GM12878 (cell line): ENCODE measurements at regions not wholly inside any gene's neighbourhood (a gene's known extent, or its start where the extent isn't known, plus 50 kb on each side); places are given as distances from the start of the nearest gene placed in this dataset.

Source experiments
- ATAC-seq: fragments of 200-7000 bp; cut with Tn5 transposase; 3 replicates; pipeline ENCODE4 v1.9.1; 2020; ENCODE audit warnings: mild to moderate bottlenecking, moderate library complexity
- BruUV-seq: library from RNA; stranded (reverse); fragments of 400-500 nt; replicated peaks from 2 replicates; lab custom pipeline; 2021; lab: Mats Ljungman, UMichigan
- CTCF ChIA-PET: fragments of 300-600 bp; sonication (Branson Sonifier 250); formaldehyde crosslinking; extraction: SDS; loops from one replicate; lab custom pipeline; 2021; ENCODE audit warnings: inconsistent platforms; lab: Yijun Ruan, JAX
- POLR2A ChIA-PET: fragments of 350-600 bp; formaldehyde crosslinking; extraction: SDS; loops from one replicate; lab custom pipeline; 2021; ENCODE audit warnings: inconsistent platforms; lab: Charles Lee
- RAD21 ChIA-PET: fragments of 300-600 bp; sonication (Branson Sonifier 250); formaldehyde crosslinking; loops from one replicate; lab custom pipeline; 2023; ENCODE audit warnings: antibody characterized with exemption; ENCODE audit not compliant: unreplicated experiment; lab: Charles Lee
- SMC1A ChIA-PET: fragments of 300-600 bp; sonication (Branson Sonifier 250); formaldehyde crosslinking; loops from one replicate; lab custom pipeline; 2023; ENCODE audit not compliant: unreplicated experiment, uncharacterized antibody; lab: Charles Lee
- DNase-seq: peaks from one replicate; pipeline ENCODE4 v3.0.0-alpha.2; 2011; ENCODE audit warnings: low read depth, low spot score
- FAIRE-seq: peaks from 3 replicates; lab custom pipeline; 2011; peaks lifted over from hg19 to GRCh38; lab: Jason Lieb, UNC
- H2AFZ ChIP-seq: 2 replicates; pipeline ENCODE4 v1.6.0; 2011; ENCODE audit warnings: low read depth, low read length, control low read depth; ENCODE audit not compliant: control insufficient read depth
- H3K27ac ChIP-seq: 2 replicates; pipeline ENCODE4 v1.5.1; 2011; ENCODE audit warnings: control low read depth; ENCODE audit not compliant: control insufficient read depth, insufficient read depth
- H3K27me3 ChIP-seq, 2 experiments: replicated peaks in 1 of 2; 2 replicates each; pipeline versions ENCODE4 v1.6.0 to v1.6.1; 2011; ENCODE audit warnings: low read length in 1 of 2; ENCODE audit not compliant: control insufficient read depth in 2 of 2, insufficient read depth in 2 of 2
- H3K36me3 ChIP-seq, 2 experiments: 2 replicates each; pipeline ENCODE4 v1.5.1; 2011; ENCODE audit warnings: low read length in 1 of 2; ENCODE audit not compliant: control insufficient read depth in 2 of 2, insufficient read depth in 2 of 2
- H3K4me1 ChIP-seq: 2 replicates; pipeline ENCODE4 v1.6.1; 2011; ENCODE audit warnings: mild to moderate bottlenecking, low read length, moderate library complexity, mixed read lengths; ENCODE audit not compliant: control insufficient read depth, insufficient read depth
- H3K4me2 ChIP-seq: 2 replicates; pipeline ENCODE4 v1.6.0; 2011; ENCODE audit warnings: control low read depth; ENCODE audit not compliant: control insufficient read depth, insufficient read depth
- H3K4me3 ChIP-seq: fragments of 200-600 bp; sonication (generic); 2 replicates; pipeline ENCODE4 v1.5.1; 2016
- H3K79me2 ChIP-seq: 2 replicates; pipeline ENCODE4 v1.6.0; 2011; ENCODE audit warnings: low read length; ENCODE audit not compliant: control insufficient read depth, insufficient read depth
- H3K9ac ChIP-seq: 2 replicates; pipeline ENCODE4 v1.8.0; 2011; ENCODE audit warnings: low read length, control low read depth, mixed read lengths; ENCODE audit not compliant: control insufficient read depth, insufficient read depth
- H3K9me3 ChIP-seq: replicated peaks from 3 replicates; pipeline ENCODE4 v1.5.1; 2011; ENCODE audit warnings: mild to moderate bottlenecking, low read length; ENCODE audit not compliant: control insufficient read depth, insufficient read depth
- H4K20me1 ChIP-seq: 2 replicates; pipeline ENCODE4 v1.6.0; 2011; ENCODE audit not compliant: control insufficient read depth, insufficient read depth
- BRCA1 ChIP-seq: IDR thresholded peaks from 2 replicates; pipeline ENCODE4 v1.6.1; 2011; ENCODE audit warnings: low read depth, low read length, improper control_type of control experiment
- CBX3 ChIP-seq: fragments of 200-600 bp; sonication (generic); IDR thresholded peaks from 2 replicates; pipeline ENCODE4 v1.6.1; 2016; ENCODE audit warnings: low read depth, borderline replicate concordance
- EP300 ChIP-seq, 2 experiments: fragments of 150-350 bp in 1 of 2; IDR thresholded peaks; 2 replicates each; pipeline ENCODE4 v1.6.1; 2011 to 2012; ENCODE audit warnings: low read depth in 2 of 2, low read length in 2 of 2, borderline replicate concordance in 1 of 2, improper control_type of control experiment in 1 of 2, inconsistent platforms in 1 of 2; ENCODE audit not compliant: control insufficient read depth in 1 of 2
- WGBS: methylation state at CpG from one replicate; pipeline ENCODE4 v1.1.6; 2016; ENCODE audit warnings: low lambda C conversion rate; ENCODE audit not compliant: insufficient replicate concordance, insufficient coverage; ENCODE audit errors: missing lambda C conversion rate; 5-methylcytosine and 5-hydroxymethylcytosine counted together
- in situ Hi-C: fragments of 300-500 bp; cut with MboI; formaldehyde crosslinking; loops from 9 replicates; pipeline ENCODE4 v1.14.3; 2018; ENCODE audit warnings: mixed read lengths
- intact Hi-C: fragments of 100-400 bp; cut with micrococcal nuclease; formaldehyde crosslinking; loops from one replicate; pipeline ENCODE4 v1.14.2; 2022; ENCODE audit not compliant: unreplicated experiment
- TF ChIP-seq, protein P1 (sequence below): fragments of 450-650 bp; conservative IDR thresholded peaks from 2 replicates; pipeline ENCODE4 v1.6.1; 2017; ENCODE audit warnings: mild to moderate bottlenecking, moderate library complexity
- TF ChIP-seq, protein P2 (sequence below): fragments of 450-650 bp; formaldehyde crosslinking; IDR thresholded peaks from 2 replicates; pipeline ENCODE4 v1.4.0; 2020; ENCODE audit warnings: mild to moderate bottlenecking, moderate library complexity
- TF ChIP-seq, protein P3 (sequence below): fragments of 450-650 bp; IDR thresholded peaks from 2 replicates; pipeline ENCODE4 v1.6.1; 2016; ENCODE audit warnings: mild to moderate bottlenecking, moderate library complexity, borderline replicate concordance

DNA sequence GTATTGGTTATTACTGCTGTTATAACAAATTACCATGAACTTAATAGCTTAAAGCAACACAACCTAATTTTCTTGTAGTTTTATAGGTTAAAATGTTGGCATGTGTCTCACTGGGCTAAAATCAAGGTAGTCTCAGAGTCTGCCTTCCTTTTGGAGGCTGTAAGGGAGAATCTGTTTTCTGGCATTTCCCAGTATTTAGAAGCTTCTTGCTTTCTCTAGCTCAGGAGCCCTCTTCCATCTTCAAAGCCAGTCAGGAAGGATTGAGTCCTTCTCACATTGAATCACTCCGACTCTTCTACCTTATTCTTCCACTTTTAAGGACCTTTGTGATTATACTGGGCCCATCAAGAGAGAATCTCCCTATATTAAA lies 156.2 kb downstream of the MBL2 start:
- Histone ChIP-seq H3K4me3 (no peak overlapping the region), H3K9ac (no peak overlapping the region), H3K27ac (no peak overlapping the region), H3K9me3 (no peaks in the 10 kb centered on the region), H4K20me1 (no peaks in the 10 kb centered on the region), H3K27me3 (no peaks in the 10 kb centered on the region), H3K79me2 (no peaks in the 10 kb centered on the region), H3K4me1 (no peaks in the 10 kb centered on the region), H3K4me2 (no peak overlapping the region), H2AFZ (no peak overlapping the region), H3K36me3 (no peaks in the 10 kb centered on the region)
- WGBS = 0% methylated on average over 1 of the region's 1 CpG
- ATAC-seq (no peak), FAIRE-seq (no peak), DNase-seq (no peak)
- in situ Hi-C loops = no loop called here
- RAD21 ChIA-PET = no interaction called here
- TF ChIP-seq CBX3 (no peak), BRCA1 (no peak)
- intact Hi-C loops = no loop called here
- POLR2A ChIA-PET = no interaction called here
- SMC1A ChIA-PET = interaction anchor here (1.8 kb wide), 1 partner anchor 9 kb away, joined by 5 read pairs; no protein-coding TSS in a partner anchor
- no TSS peak for BruUV-seq
- CTCF ChIA-PET = interaction anchor here (1.2 kb wide), 1 partner anchor 17 kb away, joined by 3 read pairs; no protein-coding TSS in a partner anchor

DNA sequence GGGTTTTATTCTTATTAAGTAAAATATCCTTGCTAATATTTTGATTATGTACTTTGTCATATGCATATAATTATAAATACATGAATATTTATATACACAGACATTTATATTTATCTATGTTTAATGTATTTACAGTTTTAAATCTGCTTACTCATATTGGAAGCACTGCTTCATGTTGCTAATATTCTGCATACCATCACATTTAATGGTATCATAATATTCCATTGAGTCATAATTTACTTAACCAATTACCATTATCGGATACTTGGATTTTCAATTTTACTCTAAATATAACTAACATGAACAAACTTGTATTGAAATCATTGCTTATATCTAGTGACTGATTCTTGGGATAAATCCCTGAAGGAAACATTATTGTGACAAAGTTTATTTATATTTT lies 155.2 kb downstream of the MBL2 start:
- Histone ChIP-seq H3K79me2 (no peaks in the 10 kb centered on the region), H3K4me3 (no peak overlapping the region), H3K4me1 (no peaks in the 10 kb centered on the region), H3K27ac (no peak overlapping the region), H4K20me1 (no peaks in the 10 kb centered on the region), H3K36me3 (no peaks in the 10 kb centered on the region), H3K9me3 (no peaks in the 10 kb centered on the region), H3K9ac (no peak overlapping the region), H2AFZ (no peak overlapping the region), H3K27me3 (no peaks in the 10 kb centered on the region), H3K4me2 (no peak overlapping the region)
- ChIA-PET CTCF (interaction anchor here (1.2 kb wide), 1 partner anchor 18 kb away, joined by 3 read pairs; no protein-coding TSS in a partner anchor), POLR2A (no interaction called here), SMC1A (interaction anchor here (1.8 kb wide), 1 partner anchor 8 kb away, joined by 5 read pairs; no protein-coding TSS in a partner anchor), RAD21 (no interaction called here)
- ATAC-seq (no peak), DNase-seq (no peak), FAIRE-seq (no peak)
- intact Hi-C loops = no loop called here
- BruUV-seq = no TSS peak
- 6% methylated on average over 1 of the region's 1 CpG for WGBS
- in situ Hi-C loops = no loop called here
- TF ChIP-seq, protein P1, sequence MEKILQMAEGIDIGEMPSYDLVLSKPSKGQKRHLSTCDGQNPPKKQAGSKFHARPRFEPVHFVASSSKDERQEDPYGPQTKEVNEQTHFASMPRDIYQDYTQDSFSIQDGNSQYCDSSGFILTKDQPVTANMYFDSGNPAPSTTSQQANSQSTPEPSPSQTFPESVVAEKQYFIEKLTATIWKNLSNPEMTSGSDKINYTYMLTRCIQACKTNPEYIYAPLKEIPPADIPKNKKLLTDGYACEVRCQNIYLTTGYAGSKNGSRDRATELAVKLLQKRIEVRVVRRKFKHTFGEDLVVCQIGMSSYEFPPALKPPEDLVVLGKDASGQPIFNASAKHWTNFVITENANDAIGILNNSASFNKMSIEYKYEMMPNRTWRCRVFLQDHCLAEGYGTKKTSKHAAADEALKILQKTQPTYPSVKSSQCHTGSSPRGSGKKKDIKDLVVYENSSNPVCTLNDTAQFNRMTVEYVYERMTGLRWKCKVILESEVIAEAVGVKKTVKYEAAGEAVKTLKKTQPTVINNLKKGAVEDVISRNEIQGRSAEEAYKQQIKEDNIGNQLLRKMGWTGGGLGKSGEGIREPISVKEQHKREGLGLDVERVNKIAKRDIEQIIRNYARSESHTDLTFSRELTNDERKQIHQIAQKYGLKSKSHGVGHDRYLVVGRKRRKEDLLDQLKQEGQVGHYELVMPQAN = no peak
- TF ChIP-seq, protein P2, sequence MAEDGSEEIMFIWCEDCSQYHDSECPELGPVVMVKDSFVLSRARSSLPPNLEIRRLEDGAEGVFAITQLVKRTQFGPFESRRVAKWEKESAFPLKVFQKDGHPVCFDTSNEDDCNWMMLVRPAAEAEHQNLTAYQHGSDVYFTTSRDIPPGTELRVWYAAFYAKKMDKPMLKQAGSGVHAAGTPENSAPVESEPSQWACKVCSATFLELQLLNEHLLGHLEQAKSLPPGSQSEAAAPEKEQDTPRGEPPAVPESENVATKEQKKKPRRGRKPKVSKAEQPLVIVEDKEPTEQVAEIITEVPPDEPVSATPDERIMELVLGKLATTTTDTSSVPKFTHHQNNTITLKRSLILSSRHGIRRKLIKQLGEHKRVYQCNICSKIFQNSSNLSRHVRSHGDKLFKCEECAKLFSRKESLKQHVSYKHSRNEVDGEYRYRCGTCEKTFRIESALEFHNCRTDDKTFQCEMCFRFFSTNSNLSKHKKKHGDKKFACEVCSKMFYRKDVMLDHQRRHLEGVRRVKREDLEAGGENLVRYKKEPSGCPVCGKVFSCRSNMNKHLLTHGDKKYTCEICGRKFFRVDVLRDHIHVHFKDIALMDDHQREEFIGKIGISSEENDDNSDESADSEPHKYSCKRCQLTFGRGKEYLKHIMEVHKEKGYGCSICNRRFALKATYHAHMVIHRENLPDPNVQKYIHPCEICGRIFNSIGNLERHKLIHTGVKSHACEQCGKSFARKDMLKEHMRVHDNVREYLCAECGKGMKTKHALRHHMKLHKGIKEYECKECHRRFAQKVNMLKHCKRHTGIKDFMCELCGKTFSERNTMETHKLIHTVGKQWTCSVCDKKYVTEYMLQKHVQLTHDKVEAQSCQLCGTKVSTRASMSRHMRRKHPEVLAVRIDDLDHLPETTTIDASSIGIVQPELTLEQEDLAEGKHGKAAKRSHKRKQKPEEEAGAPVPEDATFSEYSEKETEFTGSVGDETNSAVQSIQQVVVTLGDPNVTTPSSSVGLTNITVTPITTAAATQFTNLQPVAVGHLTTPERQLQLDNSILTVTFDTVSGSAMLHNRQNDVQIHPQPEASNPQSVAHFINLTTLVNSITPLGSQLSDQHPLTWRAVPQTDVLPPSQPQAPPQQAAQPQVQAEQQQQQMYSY = no peak
- TF ChIP-seq EP300 (IDR thresholded peaks at IDR 0.05; ENCODE audit: borderline replicate concordance in 1 of 2, control insufficient read depth in 1 of 2, low read depth in 2 of 2, low read length in 2 of 2) = no peak
- TF ChIP-seq, protein P3, sequence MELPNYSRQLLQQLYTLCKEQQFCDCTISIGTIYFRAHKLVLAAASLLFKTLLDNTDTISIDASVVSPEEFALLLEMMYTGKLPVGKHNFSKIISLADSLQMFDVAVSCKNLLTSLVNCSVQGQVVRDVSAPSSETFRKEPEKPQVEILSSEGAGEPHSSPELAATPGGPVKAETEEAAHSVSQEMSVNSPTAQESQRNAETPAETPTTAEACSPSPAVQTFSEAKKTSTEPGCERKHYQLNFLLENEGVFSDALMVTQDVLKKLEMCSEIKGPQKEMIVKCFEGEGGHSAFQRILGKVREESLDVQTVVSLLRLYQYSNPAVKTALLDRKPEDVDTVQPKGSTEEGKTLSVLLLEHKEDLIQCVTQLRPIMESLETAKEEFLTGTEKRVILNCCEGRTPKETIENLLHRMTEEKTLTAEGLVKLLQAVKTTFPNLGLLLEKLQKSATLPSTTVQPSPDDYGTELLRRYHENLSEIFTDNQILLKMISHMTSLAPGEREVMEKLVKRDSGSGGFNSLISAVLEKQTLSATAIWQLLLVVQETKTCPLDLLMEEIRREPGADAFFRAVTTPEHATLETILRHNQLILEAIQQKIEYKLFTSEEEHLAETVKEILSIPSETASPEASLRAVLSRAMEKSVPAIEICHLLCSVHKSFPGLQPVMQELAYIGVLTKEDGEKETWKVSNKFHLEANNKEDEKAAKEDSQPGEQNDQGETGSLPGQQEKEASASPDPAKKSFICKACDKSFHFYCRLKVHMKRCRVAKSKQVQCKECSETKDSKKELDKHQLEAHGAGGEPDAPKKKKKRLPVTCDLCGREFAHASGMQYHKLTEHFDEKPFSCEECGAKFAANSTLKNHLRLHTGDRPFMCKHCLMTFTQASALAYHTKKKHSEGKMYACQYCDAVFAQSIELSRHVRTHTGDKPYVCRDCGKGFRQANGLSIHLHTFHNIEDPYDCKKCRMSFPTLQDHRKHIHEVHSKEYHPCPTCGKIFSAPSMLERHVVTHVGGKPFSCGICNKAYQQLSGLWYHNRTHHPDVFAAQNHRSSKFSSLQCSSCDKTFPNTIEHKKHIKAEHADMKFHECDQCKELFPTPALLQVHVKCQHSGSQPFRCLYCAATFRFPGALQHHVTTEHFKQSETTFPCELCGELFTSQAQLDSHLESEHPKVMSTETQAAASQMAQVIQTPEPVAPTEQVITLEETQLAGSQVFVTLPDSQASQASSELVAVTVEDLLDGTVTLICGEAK = no peak
